WTC11 (cell line): ENCODE measurements at regions not wholly inside any gene's neighbourhood (a gene's known extent, or its start where the extent isn't known, plus 50 kb on each side); places are given as distances from the start of the nearest gene placed in this dataset.

Source experiments
- ATAC-seq: fragments of 200-7000 bp; cut with Tn5 transposase; 2 replicates; pipeline ENCODE4 v1.10.0; 2021; ENCODE audit warnings: mild to moderate bottlenecking, moderate library complexity
- CTCF ChIA-PET: fragments of 300-600 bp; sonication (Branson Sonifier 250); formaldehyde crosslinking; loops from one replicate; lab custom pipeline; 2021; ENCODE audit warnings: antibody characterized with exemption; lab: Charles Lee
- POLR2A ChIA-PET: fragments of 350-600 bp; sonication (Branson Sonifier 250); formaldehyde crosslinking; loops from one replicate; lab custom pipeline; 2021; ENCODE audit warnings: antibody characterized with exemption; lab: Charles Lee
- DNase-seq: peaks from one replicate; pipeline ENCODE4 v3.0.0; 2021; ENCODE audit warnings: low spot score
- H3K27ac Mint-ChIP-seq: 2 replicates; pipeline ENCODE4 v1.8.0; 2021; ENCODE audit warnings: mixed read lengths
- H3K27me3 Mint-ChIP-seq: 2 replicates; pipeline ENCODE4 v1.8.0; 2021; ENCODE audit warnings: low read depth, mild to moderate bottlenecking, moderate library complexity, mixed read lengths
- H3K36me3 Mint-ChIP-seq: 2 replicates; pipeline ENCODE4 v1.8.0; 2021; ENCODE audit warnings: mixed read lengths
- H3K4me1 Mint-ChIP-seq: 2 replicates; pipeline ENCODE4 v1.8.0; 2022; ENCODE audit warnings: mixed read lengths
- H3K4me3 Mint-ChIP-seq: 2 replicates; pipeline ENCODE4 v1.8.0; 2021; ENCODE audit warnings: mild to moderate bottlenecking, moderate library complexity, mixed read lengths
- H3K9me3 Mint-ChIP-seq: 2 replicates; pipeline ENCODE4 v1.8.0; 2021; ENCODE audit warnings: mixed read lengths
- ESRRA ChIP-seq: sonication (generic); formaldehyde crosslinking; IDR thresholded peaks from 2 replicates; pipeline ENCODE4 v1.8.1; 2022; ENCODE audit warnings: mild to moderate bottlenecking, missing genetic modification reagents, borderline replicate concordance
- FOXP1 ChIP-seq: sonication (generic); formaldehyde crosslinking; IDR thresholded peaks from 2 replicates; pipeline ENCODE4 v1.8.0; 2022; ENCODE audit warnings: missing genetic modification reagents, mild to moderate bottlenecking, moderate library complexity, borderline replicate concordance
- FOXP4 ChIP-seq: sonication (generic); formaldehyde crosslinking; IDR thresholded peaks from 2 replicates; pipeline ENCODE4 v1.8.0; 2022; ENCODE audit warnings: mild to moderate bottlenecking, missing genetic modification reagents
- MAX ChIP-seq: sonication (generic); formaldehyde crosslinking; IDR thresholded peaks from 2 replicates; pipeline ENCODE4 v1.8.0; 2022; ENCODE audit warnings: mild to moderate bottlenecking, missing genetic modification reagents
- NR2C2 ChIP-seq: sonication (generic); formaldehyde crosslinking; IDR thresholded peaks from 2 replicates; pipeline ENCODE4 v1.8.0; 2022; ENCODE audit warnings: mild to moderate bottlenecking, missing genetic modification reagents
- SMAD4 ChIP-seq: sonication (generic); formaldehyde crosslinking; IDR thresholded peaks from 2 replicates; pipeline ENCODE4 v1.8.0; 2022; ENCODE audit warnings: mild to moderate bottlenecking, missing genetic modification reagents
- ZNF281 ChIP-seq: sonication (generic); formaldehyde crosslinking; IDR thresholded peaks from 2 replicates; pipeline ENCODE4 v1.8.0; 2023; ENCODE audit warnings: mild to moderate bottlenecking, missing genetic modification reagents
- ZNF425 ChIP-seq: fragments of 250-450 bp; sonication (Bioruptor Pico); conservative IDR thresholded peaks from 2 replicates; pipeline ENCODE4 v1.9.0; 2021; ENCODE audit warnings: mild to moderate bottlenecking
- ZNF512 ChIP-seq: sonication (generic); formaldehyde crosslinking; IDR thresholded peaks from 2 replicates; pipeline ENCODE4 v1.8.1; 2022; ENCODE audit warnings: missing genetic modification reagents, borderline replicate concordance
- ZSCAN18 ChIP-seq: fragments of 250-450 bp; sonication (Bioruptor Pico); IDR thresholded peaks from 2 replicates; pipeline ENCODE4 v2.1.2; 2022; ENCODE audit warnings: mild to moderate bottlenecking, moderate library complexity

- Mint-ChIP-seq H3K9me3 (0 out of 2 replicates have a peak, but pooled peaks cover 5% of the 10 kb centered on the region), H3K27me3 (peaks cover 13% of the 10 kb centered on the region), H3K4me3 (no peak overlapping the region), H3K27ac (no peak overlapping the region), H3K4me1 (peaks cover 23% of the 10 kb centered on the region), H3K36me3 (no peaks in the 10 kb centered on the region)
- TF ChIP-seq SMAD4, result no peak
- ChIA-PET CTCF (interaction anchor here (1.3 to 1.6 kb wide), 2 partner anchors 43 to 126 kb away, joined by 3 to 4 read pairs; no protein-coding TSS in a partner anchor), POLR2A (no interaction called here)
- DNase-seq (no peak), ATAC-seq (no peak)
Measured at GRCh38 chr4:26204249-26204825, 116.5 kb upstream of the RBPJ start.

- ChIA-PET POLR2A (no interaction called here), CTCF (interaction anchor here (1.3 to 1.6 kb wide), 2 partner anchors 44 to 125 kb away, joined by 3 to 4 read pairs; no protein-coding TSS in a partner anchor)
- Mint-ChIP-seq H3K36me3 (no peaks in the 10 kb centered on the region), H3K4me3 (no peak overlapping the region), H3K4me1 (peaks cover 25% of the 10 kb centered on the region), H3K27ac (no peak overlapping the region), H3K9me3 (0 out of 2 replicates have a peak, but pooled peaks cover 5% of the 10 kb centered on the region), H3K27me3 (peaks cover 15% of the 10 kb centered on the region)
- ATAC-seq (peak; percentile 80), DNase-seq (peak; percentile 22)
- TF ChIP-seq NR2C2, result no peak
- TF ChIP-seq MAX (CRISPR knock-in tag), result peak; percentile 77
- TF ChIP-seq ESRRA, result no peak
- TF ChIP-seq FOXP1 (CRISPR knock-in tag), result 0 out of 2 replicates have a peak, but pooled peaks have one; percentile 33
- TF ChIP-seq ZNF425 (CRISPR knock-in tag), result no peak
- TF ChIP-seq ZSCAN18 (CRISPR knock-in tag), result no peak
- 0 out of 2 replicates have a peak, but pooled peaks have one; percentile 44 for TF ChIP-seq FOXP4 (CRISPR knock-in tag)
- no peak for TF ChIP-seq ZNF512 (CRISPR knock-in tag)
- no peak for TF ChIP-seq ZNF281 (CRISPR knock-in tag)
Measured at GRCh38 chr4:26204911-26205370, 115.9 kb upstream of the RBPJ start.
